ENCODE measurements at regions not wholly inside any gene's neighbourhood (a gene's known extent, or its start where the extent isn't known, plus 50 kb on each side); places are given as distances from the start of the nearest gene placed in this dataset.
A peak's percentile ranks its signal among the peaks of the same experiment; 100 is the strongest.

DNA sequence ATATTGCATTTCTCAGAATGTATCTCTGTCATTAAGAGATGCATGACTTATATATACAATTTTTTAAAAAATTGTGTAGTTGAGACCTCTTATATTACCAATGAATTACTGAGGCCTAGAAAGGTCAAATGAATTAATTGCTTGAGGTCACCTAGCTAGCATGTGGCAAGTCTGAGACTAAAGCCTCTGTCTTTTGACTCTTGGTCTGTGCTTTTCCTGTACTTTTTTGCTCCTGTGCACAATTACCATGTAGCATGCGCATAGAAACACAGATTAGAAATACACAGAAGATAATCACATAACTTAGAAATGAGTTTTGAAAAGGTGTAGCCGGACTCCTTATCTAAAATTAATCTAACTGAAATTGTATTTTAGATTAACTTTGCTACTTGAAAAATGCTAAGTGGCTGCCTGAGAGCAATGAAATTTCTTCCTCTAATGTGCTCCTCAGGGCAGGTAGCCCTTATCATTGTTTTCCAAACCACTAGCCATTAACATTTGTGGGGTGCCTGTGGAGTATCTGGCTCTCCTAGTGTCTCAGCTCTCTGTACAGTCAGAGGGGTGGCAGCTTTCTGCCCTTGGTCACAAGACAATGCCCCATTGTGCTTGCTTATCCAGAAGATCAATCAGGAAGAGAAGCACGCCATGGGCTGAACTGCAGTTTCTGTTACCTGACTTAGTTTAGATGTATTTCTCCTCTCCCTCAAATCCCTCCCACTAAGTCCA, 119.6 kb downstream of the RFC3 start:
- Histone ChIP-seq H2BK12ac (ENCODE audit: insufficient read length, low read depth, low read length) (no peak overlapping the region), H3K4ac (ENCODE audit: low read depth, low read length) (no peak overlapping the region), H2BK5ac (ENCODE audit: insufficient read length, low read length) (no peak overlapping the region), H2BK20ac (ENCODE audit: low read depth, low read length, poor library complexity, severe bottlenecking) (no peak overlapping the region), H3K9me3 (ENCODE audit: control insufficient read depth, low read depth, low read length) (no peaks in the 10 kb centered on the region), H4K5ac (ENCODE audit: insufficient read length, low read depth, low read length) (no peak overlapping the region), H4K91ac (ENCODE audit: insufficient read length, low read depth, low read length) (no peak overlapping the region), H3K27me3 (ENCODE audit: insufficient read depth, low read length) (no peaks in the 10 kb centered on the region), H3K23me2 (ENCODE audit: insufficient read length, low read depth, low read length, poor library complexity, severe bottlenecking) (no peaks in the 10 kb centered on the region), H3K4me2 (ENCODE audit: insufficient read depth, insufficient read length, low read length) (no peak overlapping the region), H3K4me1 (ENCODE audit: insufficient read depth, low read length) (peaks cover 12% of the 10 kb centered on the region; the same call in 1 of the 2 replicates), H3K23ac (ENCODE audit: insufficient read length, low read depth, low read length) (no peak overlapping the region), H3K27ac (ENCODE audit: insufficient read length, low read depth, low read length) (no peak overlapping the region), H3K56ac (ENCODE audit: insufficient read length, low read depth, low read length) (no peak overlapping the region), H3K18ac (ENCODE audit: insufficient read length, low read depth, low read length) (no peak overlapping the region), H3K14ac (ENCODE audit: insufficient read depth, low read length) (no peak overlapping the region), H2BK15ac (ENCODE audit: low read depth, low read length) (no peak overlapping the region), H3K79me1 (ENCODE audit: insufficient read depth, low read depth, low read length, poor library complexity, severe bottlenecking) (no peaks in the 10 kb centered on the region), H2AK5ac (ENCODE audit: insufficient read length, low read length) (no peak overlapping the region), H2AFZ (ENCODE audit: low read length) (no peak overlapping the region), H3K9ac (ENCODE audit: extremely low read depth, insufficient read length, low read length) (no peak overlapping the region), H4K20me1 (ENCODE audit: control insufficient read depth, insufficient read depth, insufficient read length) (no peaks in the 10 kb centered on the region), H4K8ac (replicated peaks; ENCODE audit: insufficient read length, low read depth, low read length) (no peak overlapping the region), H3K79me2 (ENCODE audit: insufficient read depth, low read length) (no peaks in the 10 kb centered on the region), H2BK120ac (ENCODE audit: low read depth, low read length, poor library complexity, severe bottlenecking) (no peak overlapping the region), H3T11ph (ENCODE audit: low read length) (no peak overlapping the region)
- Mint-ChIP-seq H3K27ac (peak overlapping the region in 2 of 3 experiments; percentile 63 to 77; a peak in 4 of 7 replicates), H3K4me3 (peak overlapping the region in 1 of 2 experiments; percentile 35; a peak in 1 of 5 replicates), H3K4me1 (peaks cover 48 to 54% of the 10 kb centered on the region in 2 experiments), H3K27me3 (ENCODE audit: low read depth) (no peaks in the 10 kb centered on the region), H3K36me3 (ENCODE audit: insufficient read depth in 1 of 3, low read depth in 3 of 3) (peaks cover 1 to 14% (median 3%) of the 10 kb centered on the region in 3 experiments; a peak in 5 of 7 replicates), H3K9me3 (peaks cover 3 to 5% of the 10 kb centered on the region in 2 experiments; a peak in 4 of 5 replicates)
- no CpG with 5 or more reads among the region's 3 CpGs for WGBS (ENCODE audit: extremely low coverage, insufficient read length, low lambda C conversion rate)
- TF ChIP-seq, protein P1, sequence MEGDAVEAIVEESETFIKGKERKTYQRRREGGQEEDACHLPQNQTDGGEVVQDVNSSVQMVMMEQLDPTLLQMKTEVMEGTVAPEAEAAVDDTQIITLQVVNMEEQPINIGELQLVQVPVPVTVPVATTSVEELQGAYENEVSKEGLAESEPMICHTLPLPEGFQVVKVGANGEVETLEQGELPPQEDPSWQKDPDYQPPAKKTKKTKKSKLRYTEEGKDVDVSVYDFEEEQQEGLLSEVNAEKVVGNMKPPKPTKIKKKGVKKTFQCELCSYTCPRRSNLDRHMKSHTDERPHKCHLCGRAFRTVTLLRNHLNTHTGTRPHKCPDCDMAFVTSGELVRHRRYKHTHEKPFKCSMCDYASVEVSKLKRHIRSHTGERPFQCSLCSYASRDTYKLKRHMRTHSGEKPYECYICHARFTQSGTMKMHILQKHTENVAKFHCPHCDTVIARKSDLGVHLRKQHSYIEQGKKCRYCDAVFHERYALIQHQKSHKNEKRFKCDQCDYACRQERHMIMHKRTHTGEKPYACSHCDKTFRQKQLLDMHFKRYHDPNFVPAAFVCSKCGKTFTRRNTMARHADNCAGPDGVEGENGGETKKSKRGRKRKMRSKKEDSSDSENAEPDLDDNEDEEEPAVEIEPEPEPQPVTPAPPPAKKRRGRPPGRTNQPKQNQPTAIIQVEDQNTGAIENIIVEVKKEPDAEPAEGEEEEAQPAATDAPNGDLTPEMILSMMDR (conservative IDR thresholded peaks at IDR 0.05) = no peak
- no peak for DNase-seq

All from H9 (cell line).